H1 (cell line): ENCODE measurements at regions not wholly inside any gene's neighbourhood (a gene's known extent, or its start where the extent isn't known, plus 50 kb on each side); places are given as distances from the start of the nearest gene placed in this dataset.
"Not testable (repeated sequence)": the region's sequence is repeated elsewhere in the genome, so short reads cannot be mapped to it uniquely, and the experiment has no call there.

ENCODE experiments used
- CTCF ChIA-PET: fragments of 300-600 bp; sonication (Branson Sonifier 250); formaldehyde crosslinking; loops from one replicate; lab custom pipeline; 2021; ENCODE audit not compliant: partially characterized antibody; lab: Charles Lee
- POLR2A ChIA-PET: fragments of 300-600 bp; sonication (Branson Sonifier 250); formaldehyde crosslinking; loops from one replicate; lab custom pipeline; 2021; ENCODE audit warnings: inconsistent platforms; ENCODE audit not compliant: partially characterized antibody; lab: Charles Lee
- DNase-seq, 2 experiments: peaks; one replicate each; pipeline versions ENCODE4 v3.0.0 to v3.0.0-alpha.2; 2010 to 2022; ENCODE audit warnings: low spot score in 2 of 2, low read depth in 1 of 2, mixed read lengths in 1 of 2
- FAIRE-seq: peaks from 2 replicates; lab custom pipeline; 2011; peaks lifted over from hg19 to GRCh38; lab: Jason Lieb, UNC
- H2AFZ ChIP-seq: 2 replicates; pipeline ENCODE4 v1.8.1; 2012; ENCODE audit warnings: low read length, inconsistent platforms
- H2AK5ac ChIP-seq: 2 replicates; pipeline ENCODE4 v1.6.1; 2013; ENCODE audit warnings: low read depth, low read length
- H2BK120ac ChIP-seq: replicated peaks from 2 replicates; pipeline ENCODE3; 2013; ENCODE audit warnings: low read depth, low read length, inconsistent platforms
- H2BK12ac ChIP-seq: 2 replicates; pipeline ENCODE4 v1.6.1; 2013; ENCODE audit warnings: low read depth, low read length
- H2BK15ac ChIP-seq: 2 replicates; pipeline ENCODE4 v1.6.1; 2013; ENCODE audit warnings: low read length
- H2BK20ac ChIP-seq: 2 replicates; pipeline ENCODE4 v1.6.1; 2013; ENCODE audit warnings: low read length
- H2BK5ac ChIP-seq: 2 replicates; pipeline ENCODE4 v1.6.1; 2013; ENCODE audit warnings: low read depth, low read length
- H3K14ac ChIP-seq: 2 replicates; pipeline ENCODE4 v1.6.1; 2013; ENCODE audit warnings: inconsistent platforms; ENCODE audit not compliant: insufficient read length
- H3K18ac ChIP-seq: 2 replicates; pipeline ENCODE4 v1.6.1; 2013; ENCODE audit warnings: low read length; ENCODE audit errors: extremely low read depth
- H3K23ac ChIP-seq: 2 replicates; pipeline ENCODE4 v1.6.1; 2013; ENCODE audit warnings: inconsistent platforms; ENCODE audit not compliant: insufficient read length
- H3K23me2 ChIP-seq: 2 replicates; pipeline ENCODE4 v1.6.1; 2013; ENCODE audit warnings: low read depth, low read length
- H3K27ac ChIP-seq: 2 replicates; pipeline ENCODE4 v1.6.1; 2011; ENCODE audit warnings: low read depth, low read length, inconsistent platforms
- H3K27me3 ChIP-seq, 4 experiments: replicated peaks in 1 of 4; 1 replicate in 1 of 4; 2 replicates in 3 of 4; pipeline versions ENCODE4 v1.6.1 to v1.8.1; 2011 to 2013; ENCODE audit warnings: low read length in 3 of 4, mild to moderate bottlenecking in 3 of 4, inconsistent platforms in 2 of 4, mixed read lengths in 2 of 4, moderate library complexity in 1 of 4; ENCODE audit not compliant: control insufficient read depth in 3 of 4, insufficient read depth in 3 of 4; ENCODE audit errors: extremely low read depth in 1 of 4
- H3K36me3 ChIP-seq, 4 experiments: 2 replicates each; pipeline versions ENCODE4 v1.6.1 to v1.8.1; 2011 to 2013; ENCODE audit warnings: mild to moderate bottlenecking in 4 of 4, low read length in 3 of 4, moderate library complexity in 2 of 4, control low read depth in 1 of 4, inconsistent platforms in 1 of 4; ENCODE audit not compliant: insufficient read depth in 4 of 4, control insufficient read depth in 2 of 4
- H3K4ac ChIP-seq: replicated peaks from 2 replicates; pipeline ENCODE3; 2013; ENCODE audit warnings: low read length, low read depth, mixed read lengths, inconsistent platforms; ENCODE audit not compliant: insufficient read length
- H3K4me1 ChIP-seq, 4 experiments: replicated peaks in 1 of 4; 1 replicate in 1 of 4; 2 replicates in 3 of 4; pipeline versions ENCODE4 v1.6.1 to v1.8.1; 2011 to 2013; ENCODE audit warnings: low read length in 3 of 4, inconsistent platforms in 2 of 4, mixed read lengths in 1 of 4; ENCODE audit not compliant: insufficient read depth in 4 of 4, control insufficient read depth in 3 of 4
- H3K4me2 ChIP-seq, 2 experiments: 2 replicates each; pipeline versions ENCODE4 v1.6.1 to v1.8.1; 2011 to 2013; ENCODE audit warnings: low read depth in 2 of 2, low read length in 2 of 2, control low read depth in 1 of 2, inconsistent platforms in 1 of 2, mild to moderate bottlenecking in 1 of 2; ENCODE audit not compliant: insufficient read depth in 1 of 2
- H3K4me3 ChIP-seq, 4 experiments: fragments of 200-600, 300-600 bp in 1 of 4; sonication (generic), shearing (Covaris generic), sonication (Bioruptor Twin) in 1 of 4; 2 replicates each; pipeline versions ENCODE4 v1.5.1 to v1.8.1; 2011 to 2016; ENCODE audit warnings: low read length in 4 of 4, low read depth in 3 of 4, control low read depth in 2 of 4, inconsistent platforms in 2 of 4, mild to moderate bottlenecking in 2 of 4, mixed read lengths in 1 of 4, moderate library complexity in 1 of 4; ENCODE audit not compliant: insufficient read depth in 2 of 4; ENCODE audit errors: extremely low read depth in 1 of 4
- H3K56ac ChIP-seq: replicated peaks from 2 replicates; pipeline ENCODE3; 2013; ENCODE audit warnings: low read depth, mild to moderate bottlenecking, mixed read lengths, low read length, inconsistent platforms; ENCODE audit not compliant: insufficient read length
- H3K79me1 ChIP-seq: 2 replicates; pipeline ENCODE4 v1.6.1; 2013; ENCODE audit warnings: low read depth, low read length, control low read depth
- H3K79me2 ChIP-seq, 2 experiments: 2 replicates each; pipeline versions ENCODE4 v1.6.1 to v1.8.1; 2012 to 2013; ENCODE audit warnings: low read length in 2 of 2, mild to moderate bottlenecking in 2 of 2, inconsistent platforms in 1 of 2; ENCODE audit not compliant: insufficient read depth in 2 of 2, control insufficient read depth in 1 of 2
- H3K9ac ChIP-seq, 4 experiments: replicated peaks in 1 of 4; 1 replicate in 1 of 4; 2 replicates in 3 of 4; pipeline versions ENCODE4 v1.6.1 to v1.8.1; 2011 to 2013; ENCODE audit warnings: low read depth in 3 of 4, low read length in 3 of 4, control low read depth in 2 of 4, mild to moderate bottlenecking in 2 of 4, moderate library complexity in 2 of 4, inconsistent platforms in 1 of 4; ENCODE audit errors: extremely low read depth in 1 of 4
- H3K9me3 ChIP-seq, 2 experiments: 2 replicates each; pipeline versions ENCODE4 v1.6.1 to v1.8.1; 2012 to 2013; ENCODE audit warnings: mild to moderate bottlenecking in 2 of 2, moderate library complexity in 2 of 2, control low read depth in 1 of 2, inconsistent platforms in 1 of 2, low read depth in 1 of 2, low read length in 1 of 2, mixed read lengths in 1 of 2; ENCODE audit not compliant: insufficient read depth in 2 of 2
- H4K20me1 ChIP-seq, 2 experiments: replicated peaks in 1 of 2; 2 replicates each; pipeline versions ENCODE3 to v1.8.1; 2011 to 2013; ENCODE audit warnings: inconsistent platforms in 2 of 2, low read length in 2 of 2, mild to moderate bottlenecking in 1 of 2; ENCODE audit not compliant: insufficient read depth in 2 of 2, control insufficient read depth in 1 of 2
- H4K5ac ChIP-seq: 2 replicates; pipeline ENCODE4 v1.6.1; 2013; ENCODE audit warnings: low read length, low read depth, mixed read lengths, inconsistent platforms; ENCODE audit not compliant: insufficient read length
- H4K8ac ChIP-seq: 2 replicates; pipeline ENCODE4 v1.8.0; 2013; ENCODE audit warnings: mild to moderate bottlenecking, moderate library complexity, low read length, inconsistent platforms; ENCODE audit not compliant: insufficient read depth; ENCODE audit errors: extremely low read depth
- H4K91ac ChIP-seq: replicated peaks from 2 replicates; pipeline ENCODE3; 2013; ENCODE audit warnings: low read length, mixed read lengths, inconsistent platforms; ENCODE audit not compliant: insufficient read length
- GTF2F1 ChIP-seq: IDR thresholded peaks from 2 replicates; pipeline ENCODE4 v1.6.1; 2012; ENCODE audit warnings: low read depth, low read length, improper control_type of control experiment, borderline replicate concordance
- SAP30 ChIP-seq: fragments of 300-600 bp; sonication (generic); IDR thresholded peaks from 2 replicates; pipeline ENCODE4 v1.7.1; 2012; ENCODE audit warnings: low read length, moderate library complexity, mild to moderate bottlenecking, inconsistent platforms; ENCODE audit not compliant: insufficient read depth, insufficient replicate concordance
- SP1 ChIP-seq: IDR thresholded peaks from 2 replicates; pipeline ENCODE4 v1.6.1; 2011; ENCODE audit warnings: low read depth, low read length
- SRF ChIP-seq: IDR thresholded peaks from 2 replicates; pipeline ENCODE4 v1.6.1; 2011; ENCODE audit warnings: mild to moderate bottlenecking, low read depth, low read length, moderate library complexity
- WGBS, 2 experiments: shearing (Covaris generic) in 1 of 2; methylation state at CpG; one replicate each; pipeline versions ENCODE4 v1.1.6 to v1.1.7; 2013 to 2015; ENCODE audit warnings: low lambda C conversion rate in 2 of 2, mixed read lengths in 2 of 2, inconsistent platforms in 1 of 2, low coverage in 1 of 2, missing lambda C conversion rate in 1 of 2; ENCODE audit not compliant: insufficient replicate concordance in 2 of 2, insufficient coverage in 1 of 2, insufficient read length in 1 of 2; ENCODE audit errors: extremely low coverage in 1 of 2, missing lambda C conversion rate in 1 of 2; 5-methylcytosine and 5-hydroxymethylcytosine counted together

GRCh38 chr5:68110264-68110663 is 105.3 kb upstream of the PIK3R1 start (continued):
- TF ChIP-seq SAP30 (no peak), SP1 (no peak), SRF (no peak), GTF2F1 (no peak)

- H4K91ac ChIP-seq, H3K4me3 ChIP-seq, H2BK20ac ChIP-seq, H4K20me1 ChIP-seq, H3K27ac ChIP-seq, POLR2A ChIA-PET, H2BK120ac ChIP-seq, DNase-seq, H3K56ac ChIP-seq, H3K9ac ChIP-seq, H2AK5ac ChIP-seq, FAIRE-seq, H3K14ac ChIP-seq, H3K9me3 ChIP-seq, H2BK12ac ChIP-seq, H3K4me1 ChIP-seq, H3K4me2 ChIP-seq, CTCF ChIA-PET, H2AFZ ChIP-seq, H3K36me3 ChIP-seq, H3K4ac ChIP-seq, H3K23ac ChIP-seq, H3K79me2 ChIP-seq, H2BK5ac ChIP-seq, H3K27me3 ChIP-seq, H4K5ac ChIP-seq, H3K18ac ChIP-seq, H4K8ac ChIP-seq, H2BK15ac ChIP-seq, H3K23me2 ChIP-seq, H3K79me1 ChIP-seq: not testable (repeated sequence)
- 75% methylated on average over 1 of the region's 2 CpGs; no CpG with 5 or more reads in 1 of the 2 experiments for WGBS, 2 experiments
These were observed 111.3 kb upstream of the PIK3R1 start for GRCh38 chr5:68104217-68104616.
